ENCODE measurements at regions not wholly inside any gene's neighbourhood (a gene's known extent, or its start where the extent isn't known, plus 50 kb on each side); places are given as distances from the start of the nearest gene placed in this dataset.

DNA sequence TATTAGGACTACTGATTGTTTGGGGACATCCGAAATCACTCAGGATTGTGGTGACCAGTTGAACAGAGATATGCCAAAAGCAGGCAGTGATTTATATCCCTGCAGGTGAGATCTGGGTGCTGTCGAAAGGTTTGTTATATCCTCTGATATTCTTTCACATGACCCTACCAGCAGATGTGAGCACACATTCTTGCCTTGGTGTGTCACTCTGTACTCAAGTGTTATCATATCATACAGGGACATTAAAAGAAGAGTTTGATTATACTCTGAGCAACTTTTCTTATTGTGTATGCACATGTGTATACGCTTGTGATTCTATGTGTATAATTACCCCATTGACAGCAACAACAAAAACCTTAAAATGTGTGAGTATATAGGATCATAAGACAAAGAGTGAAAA is 381.2 kb upstream of the IGFBP7 start:
- Mint-ChIP-seq H3K36me3 (no peaks in the 10 kb centered on the region), H3K4me1 (no peaks in the 10 kb centered on the region), H3K4me3 (no peak overlapping the region), H3K27me3 (peaks cover 3% of the 10 kb centered on the region), H3K9me3 (peaks cover 10% of the 10 kb centered on the region), H3K27ac (no peak overlapping the region)
- ATAC-seq (ENCODE audit: low read depth), result no peak
- DNase-seq (ENCODE audit: low spot score in 2 of 2), result no peak

DNA sequence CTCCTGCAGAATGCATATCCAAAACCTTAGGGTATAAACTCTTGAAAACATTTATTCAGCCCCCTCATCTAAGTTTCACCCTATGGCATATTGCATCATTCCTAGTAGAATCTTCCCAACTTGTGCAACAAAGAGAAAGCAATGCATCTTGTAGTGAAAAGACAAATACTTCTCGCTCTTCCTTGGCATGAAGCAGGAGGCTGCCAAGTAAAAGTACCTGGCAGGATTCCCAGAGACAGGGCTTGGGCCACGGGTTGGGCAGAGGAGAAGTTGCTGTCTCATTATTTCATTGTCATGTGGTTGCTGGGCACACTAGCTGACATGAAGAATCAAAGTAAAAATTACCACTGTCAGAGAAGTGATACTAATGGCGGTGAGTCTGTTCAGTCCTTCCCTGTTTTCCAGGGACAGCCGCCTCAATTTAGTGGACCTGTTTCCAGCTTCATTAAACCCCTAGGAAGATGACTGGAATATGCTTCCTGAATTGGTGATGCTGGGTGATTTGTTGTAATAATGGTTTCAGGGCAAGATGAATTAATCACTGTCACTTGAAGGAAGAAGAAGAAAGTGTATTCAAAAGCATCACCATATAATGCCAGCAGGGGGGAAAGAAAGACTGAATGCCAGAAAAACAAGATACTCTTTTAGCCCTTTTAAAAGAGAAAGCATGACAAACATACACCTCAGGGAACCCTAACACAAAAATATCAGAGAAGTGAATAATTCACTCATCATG is 380.5 kb upstream of the IGFBP7 start:
- no peaks in the 10 kb centered on the region for H3K36me3 Mint-ChIP-seq
- H3K27ac Mint-ChIP-seq, result no peak overlapping the region
- H3K9me3 Mint-ChIP-seq, result peaks cover 10% of the 10 kb centered on the region
- H3K27me3 Mint-ChIP-seq, result peaks cover 3% of the 10 kb centered on the region
- H3K4me3 Mint-ChIP-seq, result no peak overlapping the region
- ATAC-seq (ENCODE audit: low read depth) (no peak), DNase-seq (ENCODE audit: low spot score in 2 of 2) (no peak)
- no peaks in the 10 kb centered on the region for H3K4me1 Mint-ChIP-seq

DNA sequence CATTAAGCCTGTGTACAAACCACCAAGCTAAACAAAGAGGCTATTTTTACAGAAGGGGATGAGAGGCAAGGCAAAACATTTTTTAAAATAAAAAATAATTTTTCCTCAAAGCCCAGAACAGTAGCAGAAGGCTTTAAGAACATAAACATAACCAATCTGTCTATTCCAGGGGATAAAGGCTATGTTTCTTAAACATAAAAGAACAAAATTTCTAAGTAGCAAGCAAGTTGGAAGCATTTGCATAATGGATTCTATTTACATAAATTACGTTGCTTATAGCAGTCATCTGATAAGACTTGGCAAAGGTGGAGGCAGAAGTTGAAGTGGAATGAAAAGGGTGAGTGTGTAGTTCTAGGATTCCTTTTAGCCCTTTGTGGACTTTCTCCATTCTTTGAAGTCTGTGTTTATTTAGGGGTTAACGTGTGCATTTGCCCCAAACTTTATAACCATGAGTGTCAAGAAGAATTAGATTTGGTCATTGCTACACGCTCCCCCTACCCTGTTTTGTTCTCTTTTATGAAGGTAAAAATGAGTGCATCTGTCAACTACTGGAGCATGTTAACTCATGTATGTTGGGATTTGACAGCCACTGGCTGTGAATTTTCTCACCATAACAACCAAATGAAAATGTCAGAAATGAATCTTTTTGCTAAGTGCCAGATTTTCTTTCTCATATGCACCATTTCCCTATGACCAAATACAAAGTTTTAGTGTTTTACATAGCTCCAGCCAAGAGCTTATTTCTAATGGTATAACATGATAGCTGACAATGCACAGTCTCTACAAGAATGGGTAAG is 378.4 kb upstream of the IGFBP7 start:
- Mint-ChIP-seq H3K4me3 (no peak overlapping the region), H3K27me3 (peaks cover 3% of the 10 kb centered on the region), H3K27ac (no peak overlapping the region), H3K9me3 (peaks cover 10% of the 10 kb centered on the region), H3K36me3 (no peaks in the 10 kb centered on the region), H3K4me1 (no peaks in the 10 kb centered on the region)
- no peak for DNase-seq (ENCODE audit: low spot score in 2 of 2)
- ATAC-seq (ENCODE audit: low read depth), result no peak

DNA sequence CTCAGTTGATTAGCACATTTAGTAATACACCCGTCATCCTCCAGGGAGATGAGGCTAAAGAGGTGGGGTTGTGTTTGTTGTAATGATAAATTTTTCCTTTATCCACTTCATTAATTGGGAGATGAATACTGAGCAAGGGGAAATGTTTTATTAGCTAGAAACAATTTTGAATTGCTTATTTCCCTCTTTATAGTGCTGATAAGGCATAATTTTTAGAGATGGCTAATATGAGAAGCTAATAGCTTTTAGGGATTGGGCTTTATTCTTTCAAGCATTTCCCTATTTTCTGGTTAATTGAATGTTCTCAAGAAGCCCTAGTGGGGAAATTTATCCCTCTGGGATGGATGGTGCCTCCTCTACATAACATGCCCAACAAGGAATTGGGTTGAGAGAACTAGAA is 365.2 kb upstream of the IGFBP7 start:
- Mint-ChIP-seq H3K9me3 (no peaks in the 10 kb centered on the region), H3K27ac (no peak overlapping the region), H3K36me3 (no peaks in the 10 kb centered on the region), H3K4me3 (no peak overlapping the region), H3K4me1 (no peaks in the 10 kb centered on the region), H3K27me3 (no peaks in the 10 kb centered on the region)
- ATAC-seq (ENCODE audit: low read depth) (no peak), DNase-seq (ENCODE audit: low spot score in 2 of 2) (no peak)

DNA sequence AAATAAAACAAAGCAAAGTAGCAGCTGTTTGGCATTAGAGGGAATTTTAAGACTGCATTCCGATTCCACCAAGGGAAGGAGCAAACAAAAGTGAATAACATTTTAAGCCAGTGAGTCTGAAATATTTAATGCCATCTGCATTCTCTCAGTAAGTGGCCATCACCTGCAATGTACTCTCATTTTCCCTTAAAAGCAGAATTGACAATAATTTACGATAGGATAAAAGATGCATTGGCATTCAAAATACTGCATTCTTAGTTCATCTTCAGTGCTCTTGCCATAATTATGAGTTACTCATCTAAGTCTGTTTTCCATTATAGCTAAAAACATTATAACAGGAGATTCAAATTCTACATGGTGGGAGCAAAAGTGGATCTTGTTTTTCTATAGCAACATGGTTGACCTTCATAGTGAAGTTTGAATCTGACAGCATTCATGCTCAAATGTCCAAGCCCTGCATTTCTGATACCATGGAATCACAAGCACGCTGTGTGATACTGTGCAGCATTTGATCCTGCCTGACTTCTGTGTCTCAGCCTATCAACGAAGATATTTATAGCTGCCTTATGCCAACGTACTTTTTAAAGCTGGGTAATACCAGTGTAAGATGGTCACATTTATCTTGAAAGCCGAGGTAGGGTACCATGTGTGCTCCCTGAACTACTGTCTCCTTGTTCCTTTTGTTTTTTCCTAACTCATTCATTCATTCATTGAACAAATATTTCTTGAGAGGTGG is 355.3 kb upstream of the IGFBP7 start:
- DNase-seq (ENCODE audit: low spot score in 2 of 2) (no peak), ATAC-seq (ENCODE audit: low read depth) (no peak)
- H3K4me1 Mint-ChIP-seq, result no peaks in the 10 kb centered on the region
- H3K36me3 Mint-ChIP-seq, result no peaks in the 10 kb centered on the region
- no peak overlapping the region for H3K27ac Mint-ChIP-seq
- H3K27me3 Mint-ChIP-seq, result no peaks in the 10 kb centered on the region
- H3K4me3 Mint-ChIP-seq, result no peak overlapping the region
- peaks cover 15% of the 10 kb centered on the region for H3K9me3 Mint-ChIP-seq

DNA sequence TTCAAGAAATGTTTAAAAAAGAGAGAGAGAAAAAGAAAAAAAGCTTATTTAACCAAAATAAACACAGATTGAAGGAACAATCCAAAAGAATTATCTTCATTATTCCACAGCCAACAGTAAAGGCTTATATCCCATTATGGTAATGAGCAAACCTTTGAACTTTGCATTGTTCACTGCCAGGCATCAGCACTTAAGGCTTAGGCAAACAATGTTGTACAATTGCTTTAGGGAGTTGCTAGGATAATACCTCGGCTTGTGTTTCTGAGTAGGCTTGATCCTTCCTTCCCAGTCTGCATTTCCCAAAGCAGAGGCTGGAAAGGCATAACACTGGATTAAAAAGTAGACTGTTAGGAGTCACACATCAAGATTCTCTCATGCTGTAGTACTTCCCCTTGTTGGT is 352.7 kb upstream of the IGFBP7 start:
- no peak for DNase-seq (ENCODE audit: low spot score in 2 of 2)
- no peaks in the 10 kb centered on the region for H3K36me3 Mint-ChIP-seq
- no peaks in the 10 kb centered on the region for H3K27me3 Mint-ChIP-seq
- ATAC-seq (ENCODE audit: low read depth), result no peak
- H3K9me3 Mint-ChIP-seq, result peaks cover 15% of the 10 kb centered on the region
- no peak overlapping the region for H3K27ac Mint-ChIP-seq
- H3K4me3 Mint-ChIP-seq, result no peak overlapping the region
- no peaks in the 10 kb centered on the region for H3K4me1 Mint-ChIP-seq

DNA sequence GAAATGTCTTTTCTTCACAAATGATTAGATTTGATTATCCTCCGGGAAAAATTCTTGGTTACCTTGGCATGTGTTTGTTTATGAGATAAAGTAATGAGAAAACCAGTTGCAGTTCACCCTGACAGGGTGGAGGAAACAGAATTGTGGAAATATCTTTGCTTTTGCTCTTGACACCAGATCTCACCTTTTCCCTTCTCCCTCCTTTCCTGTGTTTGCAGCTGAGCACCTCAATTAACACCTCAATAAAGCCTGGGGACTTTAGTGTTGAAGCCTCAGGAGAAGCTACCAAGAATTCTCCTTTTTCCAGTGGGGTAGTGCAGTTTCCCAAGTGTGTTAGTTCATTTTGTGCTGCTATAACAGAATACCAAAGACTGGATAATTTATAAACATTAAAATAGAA is 350.8 kb upstream of the IGFBP7 start:
- no peak overlapping the region for H3K4me3 Mint-ChIP-seq

DNA sequence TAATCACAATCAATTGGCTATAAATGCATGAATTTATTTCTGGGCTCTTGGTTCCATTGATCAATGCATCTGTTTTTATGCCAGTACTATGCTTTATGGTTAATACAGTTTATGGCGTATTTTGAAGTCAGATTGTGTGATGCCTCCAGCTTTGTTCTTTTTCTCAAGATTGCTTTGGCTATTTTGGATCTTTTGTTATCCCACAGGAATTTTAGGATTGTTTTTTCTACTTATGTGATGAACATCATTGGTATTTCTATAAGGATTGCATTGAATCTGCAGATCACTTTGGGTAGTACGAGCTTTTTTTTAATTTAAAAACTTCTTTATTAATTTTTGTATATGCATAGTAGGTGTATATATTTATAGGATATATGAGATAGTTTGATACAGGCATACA is 338.7 kb upstream of the IGFBP7 start:
- Mint-ChIP-seq H3K27ac (no peak overlapping the region), H3K9me3 (peaks cover 11% of the 10 kb centered on the region), H3K4me1 (no peaks in the 10 kb centered on the region), H3K4me3 (no peak overlapping the region), H3K27me3 (no peaks in the 10 kb centered on the region), H3K36me3 (no peaks in the 10 kb centered on the region)
- no peak for DNase-seq (ENCODE audit: low spot score in 2 of 2)
- ATAC-seq (ENCODE audit: low read depth), result no peak

More for the DNA sequence above, 350.8 kb upstream of the IGFBP7 start:
- DNase-seq (ENCODE audit: low spot score in 2 of 2) (no peak), ATAC-seq (ENCODE audit: low read depth) (no peak)
- H3K27me3 Mint-ChIP-seq, result no peaks in the 10 kb centered on the region
- H3K9me3 Mint-ChIP-seq, result peaks cover 13% of the 10 kb centered on the region
- H3K27ac Mint-ChIP-seq, result no peak overlapping the region
- no peaks in the 10 kb centered on the region for H3K36me3 Mint-ChIP-seq
- no peaks in the 10 kb centered on the region for H3K4me1 Mint-ChIP-seq

DNA sequence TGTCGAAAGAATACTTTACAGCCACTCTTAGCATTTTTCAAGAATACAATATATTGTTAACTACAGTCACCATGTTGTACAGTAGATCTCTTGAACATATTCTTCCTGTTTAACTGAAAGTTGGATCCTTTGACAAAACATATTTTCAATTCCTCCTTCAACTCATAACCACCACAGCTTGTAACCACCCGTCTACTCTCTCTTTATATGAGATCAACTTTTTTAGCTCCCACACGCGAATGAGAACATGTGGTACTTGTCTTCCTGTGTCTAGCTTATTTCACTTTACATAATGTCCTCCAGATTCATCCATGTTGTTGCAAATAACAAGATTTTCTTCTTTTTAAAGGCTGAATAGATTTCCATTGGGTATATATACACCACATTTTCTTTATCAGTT is 338.3 kb upstream of the IGFBP7 start:
- H3K4me1 Mint-ChIP-seq, result no peaks in the 10 kb centered on the region
- ATAC-seq (ENCODE audit: low read depth) (no peak), DNase-seq (ENCODE audit: low spot score in 2 of 2) (no peak)
- peaks cover 11% of the 10 kb centered on the region for H3K9me3 Mint-ChIP-seq
- no peak overlapping the region for H3K27ac Mint-ChIP-seq
- H3K27me3 Mint-ChIP-seq, result no peaks in the 10 kb centered on the region
- no peaks in the 10 kb centered on the region for H3K36me3 Mint-ChIP-seq
- H3K4me3 Mint-ChIP-seq, result no peak overlapping the region

DNA sequence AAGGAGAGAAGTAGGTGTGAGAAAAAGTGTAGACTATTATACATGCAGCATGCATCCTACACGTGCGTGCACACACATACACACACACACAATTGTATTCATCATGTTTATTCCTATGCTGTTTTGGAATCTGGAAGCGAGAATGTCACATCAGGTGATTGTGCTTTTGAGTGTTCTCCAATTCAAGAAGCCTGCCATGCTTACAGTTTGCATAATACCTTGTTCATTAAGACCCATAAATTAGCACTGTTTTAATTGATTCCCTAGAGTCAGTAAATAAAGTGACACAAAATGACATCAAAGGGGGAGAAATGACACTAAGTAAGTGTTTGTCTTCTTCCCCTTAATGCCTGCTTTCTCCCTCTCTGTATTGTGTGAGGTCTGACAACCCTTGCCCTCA is 336.1 kb upstream of the IGFBP7 start:
- ATAC-seq (ENCODE audit: low read depth), result no peak
- Mint-ChIP-seq H3K36me3 (no peaks in the 10 kb centered on the region), H3K9me3 (peaks cover 4% of the 10 kb centered on the region), H3K4me1 (no peaks in the 10 kb centered on the region), H3K27ac (no peak overlapping the region), H3K27me3 (no peaks in the 10 kb centered on the region), H3K4me3 (no peak overlapping the region)
- no peak for DNase-seq (ENCODE audit: low spot score in 2 of 2)

DNA sequence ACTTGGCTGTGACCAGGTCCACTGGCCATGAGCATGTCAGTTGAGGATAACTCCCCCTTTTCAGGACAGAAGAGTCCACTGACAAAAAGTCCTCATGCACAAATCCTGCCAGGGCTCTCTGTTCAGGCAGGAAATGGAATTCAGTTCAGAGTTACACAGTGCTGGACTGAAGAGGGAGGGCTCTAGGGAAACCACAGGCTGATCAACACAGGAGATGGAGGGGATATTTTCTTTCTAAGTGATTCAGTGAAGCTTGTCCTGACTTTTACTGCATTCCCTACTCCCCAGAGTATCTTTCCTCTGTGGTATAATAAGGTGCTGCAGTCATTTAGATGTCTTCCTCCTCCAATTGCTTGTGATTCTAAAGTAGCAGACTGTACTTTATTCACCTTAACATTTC is 335.5 kb upstream of the IGFBP7 start:
- no peak for ATAC-seq (ENCODE audit: low read depth)
- no peaks in the 10 kb centered on the region for H3K4me1 Mint-ChIP-seq
- H3K27ac Mint-ChIP-seq, result no peak overlapping the region
- H3K27me3 Mint-ChIP-seq, result no peaks in the 10 kb centered on the region
- H3K4me3 Mint-ChIP-seq, result no peak overlapping the region
- peaks cover 4% of the 10 kb centered on the region for H3K9me3 Mint-ChIP-seq
- H3K36me3 Mint-ChIP-seq, result no peaks in the 10 kb centered on the region
- no peak for DNase-seq (ENCODE audit: low spot score in 2 of 2)

DNA sequence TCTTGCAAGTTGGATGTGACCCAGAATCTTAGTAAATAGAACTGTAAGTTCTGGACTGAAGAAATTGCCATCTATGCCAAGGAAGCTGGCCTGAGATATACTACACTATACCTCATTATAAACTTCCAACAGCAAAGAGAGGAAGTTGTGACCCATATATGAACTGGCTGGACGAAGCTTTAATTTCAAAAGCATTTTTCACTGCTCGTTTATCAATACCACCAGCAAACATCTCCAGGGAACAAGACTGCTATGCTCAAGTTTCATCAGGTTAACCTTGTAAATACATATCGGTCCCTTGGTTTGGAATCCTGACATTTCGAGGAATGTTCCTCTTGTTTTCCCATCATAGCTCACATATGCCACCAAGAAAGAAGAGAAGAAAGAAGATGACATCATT is 334.5 kb upstream of the IGFBP7 start:
- DNase-seq (ENCODE audit: low spot score in 2 of 2) (no peak), ATAC-seq (ENCODE audit: low read depth) (no peak)
- Mint-ChIP-seq H3K27me3 (no peaks in the 10 kb centered on the region), H3K9me3 (peaks cover 4% of the 10 kb centered on the region), H3K36me3 (no peaks in the 10 kb centered on the region), H3K27ac (no peak overlapping the region), H3K4me3 (no peak overlapping the region), H3K4me1 (no peaks in the 10 kb centered on the region)

DNA sequence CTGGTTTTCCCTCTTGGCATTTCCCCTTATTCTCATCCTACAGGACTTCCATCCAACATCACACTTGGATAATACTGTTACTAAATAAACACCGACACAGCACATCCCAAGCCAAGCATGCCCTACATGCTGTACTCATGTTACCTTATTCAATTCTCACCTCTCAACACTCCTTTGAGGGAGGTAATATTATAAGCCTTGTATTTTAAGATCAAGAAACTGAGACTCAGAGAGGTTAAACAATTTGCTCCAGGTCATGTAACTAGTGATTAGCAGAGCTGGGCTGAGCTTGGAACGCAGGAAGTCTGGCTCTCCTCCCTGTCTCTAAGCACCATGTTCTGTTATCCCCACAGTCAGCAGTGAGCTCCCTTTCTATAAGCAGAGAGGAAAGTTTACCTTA is 333.6 kb upstream of the IGFBP7 start:
- H3K4me1 Mint-ChIP-seq, result no peaks in the 10 kb centered on the region
- H3K27me3 Mint-ChIP-seq, result no peaks in the 10 kb centered on the region
- no peak overlapping the region for H3K4me3 Mint-ChIP-seq
- ATAC-seq (ENCODE audit: low read depth), result no peak
- H3K36me3 Mint-ChIP-seq, result no peaks in the 10 kb centered on the region
- H3K27ac Mint-ChIP-seq, result no peak overlapping the region
- H3K9me3 Mint-ChIP-seq, result peaks cover 4% of the 10 kb centered on the region
- no peak for DNase-seq (ENCODE audit: low spot score in 2 of 2)

DNA sequence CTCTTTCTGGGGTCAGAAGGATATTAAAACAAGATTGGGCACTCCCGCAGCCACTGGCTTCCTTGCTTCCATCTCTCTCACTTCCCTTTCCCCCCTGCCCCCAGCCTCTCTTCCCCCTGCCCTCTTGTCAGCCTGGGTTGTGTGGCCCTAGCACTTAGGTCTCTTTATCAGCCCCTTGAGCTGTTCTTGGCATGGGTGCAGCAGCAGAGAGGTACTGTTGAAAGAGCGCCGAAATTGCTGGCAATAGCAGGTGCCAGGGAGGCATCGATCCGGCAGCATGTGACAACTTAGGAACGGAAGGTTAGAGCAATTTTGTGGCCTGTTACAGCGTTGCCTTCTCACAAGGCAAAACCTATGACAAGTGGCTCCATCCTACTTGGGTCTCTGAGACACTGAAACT is 333.1 kb upstream of the IGFBP7 start:
- no peaks in the 10 kb centered on the region for H3K36me3 Mint-ChIP-seq

More for the DNA sequence above, 333.1 kb upstream of the IGFBP7 start:
- H3K9me3 Mint-ChIP-seq, result peaks cover 4% of the 10 kb centered on the region
- H3K4me1 Mint-ChIP-seq, result no peaks in the 10 kb centered on the region
- H3K4me3 Mint-ChIP-seq, result no peak overlapping the region
- DNase-seq (ENCODE audit: low spot score in 2 of 2) (no peak), ATAC-seq (ENCODE audit: low read depth) (no peak)
- no peak overlapping the region for H3K27ac Mint-ChIP-seq
- no peaks in the 10 kb centered on the region for H3K27me3 Mint-ChIP-seq

Measured in memory B cell (primary cell).